Heart left ventricle (tissue), 13 donors: ENCODE measurements at regions not wholly inside any gene's neighbourhood (a gene's known extent, or its start where the extent isn't known, plus 50 kb on each side); places are given as distances from the start of the nearest gene placed in this dataset.

Experiments used
- POLR2A ChIP-seq, 2 donors: fragments of 450-650 bp; IDR thresholded peaks; one replicate each; pipeline ENCODE4 v1.6.1; 2017; ENCODE audit warnings: antibody characterized with exemption in 2 of 2, mild to moderate bottlenecking in 2 of 2, moderate library complexity in 2 of 2
- TF ChIP-seq, protein P1 (sequence below), 12 donors: fragments of 200-600 bp; sonication (generic) in 4 of 12; IDR thresholded peaks; one replicate each; pipeline versions ENCODE4 v1.5.0 to v1.8.0; 2018 to 2022; ENCODE audit warnings: antibody characterized with exemption in 12 of 12, mild to moderate bottlenecking in 5 of 12
- donor health status: ischemic (EF 13 %, LVEDD 7.1; RV severe dilation, severe dysfunction).
- donor health status: DM: no; HTN: yes; CAD: no.
- donor health status: DM: no; HTN: no; CAD: no.
- donor health status: ischemic (EF 25% LVEDD 6.9; RV normal size, moderate dysfunction).
- donor health status: ischemic (EF 25% LVEDD 5.7; RV mildly dilated, moderate dysfunction).
- donor health status: ischemic (EF 35%, LVEDD 5.7; RV mildly dilated, moderate dysfunction).
- donor health status: nonischemic (EF 11% LVEDD 7.7; RV severe dilation, severe dysfunction).
- donor health status: DM: yes; HTN: yes; CAD: no.
- donor health status: PGD.
- donor health status: ischemic (EF 29% LVEDD 5.4; RV normal size, mild dysfunction).
- donor health status: nonischemic (EF 23%, LVEDD 6.1; RV moderate dilation, normal function).

DNA sequence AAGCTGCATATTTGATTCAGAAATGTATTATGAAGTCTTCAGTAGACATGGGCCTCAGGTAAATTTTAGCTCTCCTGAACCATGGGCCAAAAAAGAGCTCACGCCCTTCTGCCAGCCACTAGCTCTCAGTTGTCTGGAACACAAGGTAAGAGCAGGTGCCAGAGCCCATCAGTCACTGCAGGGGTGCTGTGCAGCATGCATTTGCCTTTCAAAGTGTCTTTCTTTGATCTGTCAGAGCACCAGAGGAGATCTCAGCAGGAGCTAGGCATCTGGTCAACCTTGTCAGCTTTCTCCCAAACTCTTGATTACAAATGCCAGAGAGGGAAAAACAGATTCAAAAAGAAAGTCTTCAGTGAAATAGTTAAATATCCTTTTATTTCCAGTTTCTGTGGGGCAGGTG is 332.3 kb downstream of the COL11A1 start:
- TF ChIP-seq, protein P1, sequence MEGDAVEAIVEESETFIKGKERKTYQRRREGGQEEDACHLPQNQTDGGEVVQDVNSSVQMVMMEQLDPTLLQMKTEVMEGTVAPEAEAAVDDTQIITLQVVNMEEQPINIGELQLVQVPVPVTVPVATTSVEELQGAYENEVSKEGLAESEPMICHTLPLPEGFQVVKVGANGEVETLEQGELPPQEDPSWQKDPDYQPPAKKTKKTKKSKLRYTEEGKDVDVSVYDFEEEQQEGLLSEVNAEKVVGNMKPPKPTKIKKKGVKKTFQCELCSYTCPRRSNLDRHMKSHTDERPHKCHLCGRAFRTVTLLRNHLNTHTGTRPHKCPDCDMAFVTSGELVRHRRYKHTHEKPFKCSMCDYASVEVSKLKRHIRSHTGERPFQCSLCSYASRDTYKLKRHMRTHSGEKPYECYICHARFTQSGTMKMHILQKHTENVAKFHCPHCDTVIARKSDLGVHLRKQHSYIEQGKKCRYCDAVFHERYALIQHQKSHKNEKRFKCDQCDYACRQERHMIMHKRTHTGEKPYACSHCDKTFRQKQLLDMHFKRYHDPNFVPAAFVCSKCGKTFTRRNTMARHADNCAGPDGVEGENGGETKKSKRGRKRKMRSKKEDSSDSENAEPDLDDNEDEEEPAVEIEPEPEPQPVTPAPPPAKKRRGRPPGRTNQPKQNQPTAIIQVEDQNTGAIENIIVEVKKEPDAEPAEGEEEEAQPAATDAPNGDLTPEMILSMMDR (IDR thresholded peaks at IDR 0.05): no peak
- no peak for TF ChIP-seq POLR2A (IDR thresholded peaks at IDR 0.05)
